PC-3 (cell line): ENCODE measurements at regions not wholly inside any gene's neighbourhood (a gene's known extent, or its start where the extent isn't known, plus 50 kb on each side); places are given as distances from the start of the nearest gene placed in this dataset.

Source experiments
- CTCF ChIP-seq: fragments of 300-600 bp; sonication (generic); conservative IDR thresholded peaks from 2 replicates; pipeline ENCODE4 v1.5.1; 2017; ENCODE audit warnings: antibody characterized with exemption, low read depth, mild to moderate bottlenecking, low read length
- EZH2 ChIP-seq: fragments of 300-600 bp; sonication (generic); IDR thresholded peaks from one replicate; pipeline ENCODE4 v1.6.1; 2017; ENCODE audit warnings: antibody characterized with exemption, mild to moderate bottlenecking, low read length; ENCODE audit not compliant: unreplicated experiment

DNA sequence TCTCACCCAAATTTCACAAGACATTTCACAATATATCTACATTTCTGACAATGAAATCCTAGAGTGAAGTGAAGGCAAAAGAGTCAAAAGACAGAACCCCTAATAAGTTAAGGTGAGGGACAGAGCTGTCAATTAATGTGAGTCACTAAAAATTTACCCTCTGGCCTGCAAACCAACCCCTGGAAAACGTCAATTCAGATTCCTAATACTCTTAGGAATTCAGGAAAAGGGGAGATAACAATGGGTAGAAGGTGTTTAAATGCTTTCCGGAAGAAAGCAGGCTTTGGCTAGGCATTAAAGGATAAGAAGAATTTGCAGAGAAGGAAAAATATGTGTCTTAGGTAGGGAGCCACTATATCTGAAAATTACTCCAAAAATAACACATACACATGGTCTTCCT is 299.6 kb downstream of the INHBA start:
- TF ChIP-seq CTCF (no peak), EZH2 (no peak)
